Left lung (tissue), 4 donors: ENCODE measurements at regions not wholly inside any gene's neighbourhood (a gene's known extent, or its start where the extent isn't known, plus 50 kb on each side); places are given as distances from the start of the nearest gene placed in this dataset.

Experiments used
- ATAC-seq: fragments of 200-7000 bp; cut with Tn5 transposase; one replicate; pipeline ENCODE4 v1.9.1; 2020; ENCODE audit warnings: moderate library complexity
- DNase-seq, 4 donors: peaks; one replicate each; pipeline ENCODE4 v3.0.0-alpha.2; 2013 to 2020
- H3K27ac ChIP-seq, 2 donors: fragments of 200-600 bp; sonication (generic) in 1 of 2; one replicate each; pipeline versions ENCODE4 v1.5.0 to v1.8.0; 2020 to 2021
- H3K27me3 ChIP-seq, 2 donors: fragments of 200-600 bp; sonication (generic) in 1 of 2; one replicate each; pipeline versions ENCODE4 v1.5.0 to v1.8.0; 2020 to 2021
- H3K36me3 ChIP-seq, 2 donors: fragments of 200-600 bp; sonication (generic) in 1 of 2; one replicate each; pipeline versions ENCODE4 v1.5.0 to v1.8.0; 2020 to 2021
- H3K4me1 ChIP-seq, 2 donors: fragments of 200-600 bp; one replicate each; pipeline ENCODE4 v1.8.0; 2021
- H3K4me3 ChIP-seq, 2 donors: fragments of 200-600 bp; sonication (generic) in 1 of 2; one replicate each; pipeline versions ENCODE4 v1.5.0 to v1.8.0; 2020 to 2021; ENCODE audit warnings: mild to moderate bottlenecking in 1 of 2
- H3K9me3 ChIP-seq, 2 donors: fragments of 200-600 bp; sonication (generic) in 1 of 2; one replicate each; pipeline versions ENCODE4 v1.5.0 to v1.8.0; 2020 to 2021
- CTCF ChIP-seq, 2 donors: fragments of 200-600 bp; sonication (generic) in 1 of 2; IDR thresholded peaks; one replicate each; pipeline versions ENCODE4 v1.5.0 to v1.8.0; 2021; ENCODE audit warnings: antibody characterized with exemption in 2 of 2
- intact Hi-C, 2 donors: fragments of 100-400 bp; cut with DNase I; formaldehyde crosslinking; loops; one replicate each; pipeline versions ENCODE4 v1.11.2 to v1.14.2; 2022
- donor health status: DM: no; HTN: yes; CAD: no.
- donor health status: DM: no; HTN: no; CAD: no.

- Histone ChIP-seq H3K36me3 (no peaks in the 10 kb centered on the region), H3K27ac (no peak overlapping the region), H3K4me1 (no peaks in the 10 kb centered on the region), H3K27me3 (no peaks in the 10 kb centered on the region), H3K9me3 (no peaks in the 10 kb centered on the region), H3K4me3 (no peak overlapping the region)
- no peak for ATAC-seq
- no peak for TF ChIP-seq CTCF (IDR thresholded peaks at IDR 0.05)
- intact Hi-C loops, result no loop called here
- no peak for DNase-seq
Measured at GRCh38 chr5:156259618-156260017, 67.3 kb upstream of the SGCD start.

- TF ChIP-seq CTCF (IDR thresholded peaks at IDR 0.05), result no peak
- H3K27ac ChIP-seq, result no peak overlapping the region
- intact Hi-C loops, result no loop called here
Measured at GRCh38 chr5:156261275-156261939, 65.6 kb upstream of the SGCD start.

GRCh38 chr5:156271569-156271968 is 55.4 kb upstream of the SGCD start:
- H3K9me3 ChIP-seq, result peaks cover 0 to 9% of the 10 kb centered on the region in 2 donors
- H3K27ac ChIP-seq, result no peak overlapping the region
- DNase-seq (no peak), ATAC-seq (no peak)
- H3K27me3 ChIP-seq, result no peaks in the 10 kb centered on the region
- H3K4me3 ChIP-seq, result no peak overlapping the region
- H3K36me3 ChIP-seq, result no peaks in the 10 kb centered on the region
- intact Hi-C loops, result no loop called here
- TF ChIP-seq CTCF (IDR thresholded peaks at IDR 0.05), result no peak
- H3K4me1 ChIP-seq, result no peaks in the 10 kb centered on the region

More at GRCh38 chr5:156261275-156261939, 65.6 kb upstream of the SGCD start:
- ATAC-seq, result no peak
- Histone ChIP-seq H3K27me3 (no peaks in the 10 kb centered on the region), H3K9me3 (no peaks in the 10 kb centered on the region), H3K4me1 (no peaks in the 10 kb centered on the region), H3K36me3 (no peaks in the 10 kb centered on the region), H3K4me3 (no peak overlapping the region)
- no peak for DNase-seq

GRCh38 chr5:156272139-156272538 is 54.8 kb upstream of the SGCD start:
- Histone ChIP-seq H3K27me3 (no peaks in the 10 kb centered on the region), H3K4me1 (no peaks in the 10 kb centered on the region), H3K9me3 (peaks cover 0 to 9% of the 10 kb centered on the region in 2 donors), H3K4me3 (no peak overlapping the region), H3K36me3 (no peaks in the 10 kb centered on the region), H3K27ac (no peak overlapping the region)
- ATAC-seq (no peak), DNase-seq (no peak)
- TF ChIP-seq CTCF (IDR thresholded peaks at IDR 0.05), result no peak
- intact Hi-C loops, result no loop called here

GRCh38 chr5:156273325-156273724 is 53.6 kb upstream of the SGCD start:
- Histone ChIP-seq H3K4me3 (no peak overlapping the region), H3K36me3 (no peaks in the 10 kb centered on the region), H3K27me3 (no peaks in the 10 kb centered on the region), H3K4me1 (no peaks in the 10 kb centered on the region), H3K27ac (no peak overlapping the region), H3K9me3 (peaks cover 0 to 9% of the 10 kb centered on the region in 2 donors)
- TF ChIP-seq CTCF (IDR thresholded peaks at IDR 0.05), result no peak
- DNase-seq (no peak), ATAC-seq (no peak)
- intact Hi-C loops, result no loop called here
